Keratinocyte (primary cell): ENCODE measurements at regions not wholly inside any gene's neighbourhood (a gene's known extent, or its start where the extent isn't known, plus 50 kb on each side); places are given as distances from the start of the nearest gene placed in this dataset.

Experiments
- DNase-seq: peaks from one replicate; pipeline ENCODE4 v3.0.0-alpha.2; 2011; ENCODE audit warnings: low read depth, missing footprints, low spot score
- FAIRE-seq: peaks from 2 replicates; lab custom pipeline; 2011; peaks lifted over from hg19 to GRCh38; lab: Jason Lieb, UNC
- H2AFZ ChIP-seq: 2 replicates; pipeline ENCODE4 v1.6.0; 2012; ENCODE audit warnings: low read length, control low read depth, inconsistent platforms; ENCODE audit not compliant: control insufficient read depth
- H3K27ac ChIP-seq: 2 replicates; pipeline ENCODE4 v1.5.1; 2011; ENCODE audit warnings: low read length; ENCODE audit not compliant: control insufficient read depth, insufficient read depth
- H3K27me3 ChIP-seq: 3 replicates; pipeline ENCODE4 v1.6.0; 2011; ENCODE audit warnings: low read length; ENCODE audit not compliant: control insufficient read depth, insufficient read depth; ENCODE audit errors: extremely low read depth
- H3K36me3 ChIP-seq, 2 experiments: 2 replicates in 1 of 2; 3 replicates in 1 of 2; pipeline ENCODE4 v1.5.1; 2011; ENCODE audit warnings: low read length in 2 of 2, mild to moderate bottlenecking in 1 of 2; ENCODE audit not compliant: control insufficient read depth in 2 of 2, insufficient read depth in 2 of 2; ENCODE audit errors: extremely low read depth in 1 of 2
- H3K4me1 ChIP-seq: 3 replicates; pipeline ENCODE4 v1.5.1; 2011; ENCODE audit warnings: low read length; ENCODE audit not compliant: control insufficient read depth, insufficient read depth; ENCODE audit errors: extremely low read depth
- H3K4me2 ChIP-seq: 3 replicates; pipeline ENCODE4 v1.6.0; 2011; ENCODE audit warnings: low read depth, low read length; ENCODE audit not compliant: control insufficient read depth, insufficient read depth; ENCODE audit errors: extremely low read depth
- H3K4me3 ChIP-seq, 3 experiments: fragments of 200-600 bp in 1 of 3; sonication (generic) in 1 of 3; 2 replicates in 2 of 3; 3 replicates in 1 of 3; pipeline ENCODE4 v1.5.1; 2011 to 2016; ENCODE audit warnings: low read length in 3 of 3, mild to moderate bottlenecking in 3 of 3, control low read depth in 2 of 3, inconsistent platforms in 1 of 3, low read depth in 1 of 3, mixed read lengths in 1 of 3, mixed run types in 1 of 3, moderate library complexity in 1 of 3; ENCODE audit not compliant: control insufficient read depth in 2 of 3, insufficient read depth in 2 of 3; ENCODE audit errors: extremely low read depth in 1 of 3
- H3K79me2 ChIP-seq: 2 replicates; pipeline ENCODE4 v1.6.0; 2012; ENCODE audit warnings: low read length; ENCODE audit not compliant: control insufficient read depth, insufficient read depth
- H3K9ac ChIP-seq: 3 replicates; pipeline ENCODE4 v1.6.0; 2011; ENCODE audit warnings: low read length; ENCODE audit not compliant: control insufficient read depth, insufficient read depth; ENCODE audit errors: extremely low read depth
- H3K9me1 ChIP-seq: 3 replicates; pipeline ENCODE4 v1.6.0; 2011; ENCODE audit warnings: low read length; ENCODE audit not compliant: control insufficient read depth, insufficient read depth; ENCODE audit errors: extremely low read depth
- H3K9me3 ChIP-seq: 2 replicates; pipeline ENCODE4 v1.5.1; 2012; ENCODE audit warnings: low read depth, low read length; ENCODE audit not compliant: control insufficient read depth
- H4K20me1 ChIP-seq: 3 replicates; pipeline ENCODE4 v1.6.0; 2011; ENCODE audit warnings: low read length; ENCODE audit not compliant: control insufficient read depth, insufficient read depth; ENCODE audit errors: extremely low read depth
- CTCF ChIP-seq, 3 experiments: IDR thresholded peaks in 1 of 3; conservative IDR thresholded peaks in 1 of 3; optimal IDR thresholded peaks in 1 of 3; 2 replicates in 2 of 3; 3 replicates in 1 of 3; pipeline versions ENCODE3 to v1.5.1; 2011; ENCODE audit warnings: low read length in 3 of 3, mild to moderate bottlenecking in 3 of 3, moderate library complexity in 2 of 3, control low read depth in 1 of 3, inconsistent platforms in 1 of 3; ENCODE audit not compliant: insufficient read depth in 2 of 3; ENCODE audit errors: extremely low read depth in 1 of 3
- EZH2 ChIP-seq: IDR thresholded peaks from one replicate; pipeline ENCODE4 v1.6.1; 2012; ENCODE audit warnings: inconsistent platforms, mild to moderate bottlenecking, low read length, moderate library complexity
- dilution Hi-C: fragments of 300-500 bp; cut with MboI; formaldehyde crosslinking; loops from one replicate; pipeline ENCODE4 v1.7.0; 2020; ENCODE audit warnings: low sequenced_read_pairs; ENCODE audit not compliant: extremely low pct_ligation_motif_present

DNA sequence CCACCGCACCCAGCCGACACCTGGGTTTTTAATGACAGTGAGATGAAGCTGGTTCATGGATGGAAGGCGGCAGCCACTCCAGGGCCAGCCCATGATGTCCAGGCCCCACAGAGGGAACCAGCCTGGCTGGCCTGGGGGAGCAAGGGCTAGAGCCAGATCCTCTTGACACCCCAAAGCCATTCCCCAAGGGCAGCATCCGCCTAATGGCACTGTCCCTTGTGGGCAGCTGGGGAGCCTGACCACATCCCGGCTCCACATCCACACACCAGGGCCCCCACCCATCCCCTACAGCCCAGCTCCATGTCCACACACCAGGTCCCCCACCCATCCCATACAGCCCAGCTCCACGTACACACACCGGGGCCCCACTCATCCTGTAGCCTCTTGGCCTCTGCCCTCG lies 53.3 kb upstream of the ACSF3 start:
- Histone ChIP-seq H4K20me1 (no peaks in the 10 kb centered on the region), H3K4me2 (no peak overlapping the region), H3K27me3 (peaks cover 29% of the 10 kb centered on the region), H3K4me3 (no peak overlapping the region), H3K27ac (no peak overlapping the region), H3K79me2 (no peaks in the 10 kb centered on the region), H3K36me3 (no peaks in the 10 kb centered on the region), H3K9ac (no peak overlapping the region), H2AFZ (no peak overlapping the region), H3K4me1 (no peaks in the 10 kb centered on the region), H3K9me3 (no peaks in the 10 kb centered on the region), H3K9me1 (no peaks in the 10 kb centered on the region)
- dilution Hi-C loops = no loop called here
- FAIRE-seq (no peak), DNase-seq (no peak)
- TF ChIP-seq EZH2 (no peak), CTCF (optimal IDR thresholded peaks at IDR 0.05 in 1 of 3, IDR thresholded peaks at IDR 0.05 in 1 of 3, conservative IDR thresholded peaks at IDR 0.05 in 1 of 3; ENCODE audit: extremely low read depth in 1 of 3, insufficient read depth in 2 of 3, low read length in 3 of 3) (no peak)

DNA sequence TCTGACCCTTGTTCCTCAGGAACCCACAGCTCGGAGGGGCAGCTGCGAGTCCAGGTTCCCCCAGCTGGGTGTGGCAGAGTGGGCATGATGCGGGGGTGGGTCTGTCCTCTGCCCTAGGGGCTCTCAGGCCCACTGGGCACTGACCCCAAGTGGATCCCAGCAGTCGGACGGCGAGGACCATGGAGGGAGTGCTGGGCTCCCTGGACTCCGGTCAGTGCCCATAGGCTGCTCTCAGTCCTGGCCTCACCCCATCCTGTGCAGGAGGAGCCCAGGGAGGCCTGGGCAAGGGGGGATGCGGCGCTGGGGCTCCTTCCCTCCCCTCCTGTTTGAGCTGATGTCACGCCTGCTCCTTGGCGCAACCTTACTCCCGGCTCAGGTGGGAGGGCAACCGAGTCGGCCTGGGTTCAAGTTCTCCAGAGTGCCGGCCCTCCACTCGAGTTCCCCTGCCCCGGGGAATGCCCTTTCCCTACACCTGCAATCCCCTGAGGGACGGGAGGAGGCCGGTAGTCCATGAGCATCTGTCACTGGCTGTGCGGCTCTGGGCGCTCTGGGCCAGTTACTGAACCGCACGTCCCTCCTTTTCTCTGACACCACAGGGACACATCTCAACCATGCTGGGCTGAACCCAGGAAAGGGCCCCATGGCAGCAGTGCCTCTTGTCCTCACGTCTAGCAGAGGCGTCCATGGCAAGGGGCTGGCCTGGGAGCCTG lies 52.6 kb upstream of the ACSF3 start:
- no peak for DNase-seq
- Histone ChIP-seq H3K27me3 (peaks cover 23% of the 10 kb centered on the region), H3K9ac (no peak overlapping the region), H3K27ac (no peak overlapping the region), H3K4me3 (no peak overlapping the region), H3K36me3 (no peaks in the 10 kb centered on the region), H3K4me2 (no peak overlapping the region), H3K79me2 (no peaks in the 10 kb centered on the region), H2AFZ (no peak overlapping the region), H3K4me1 (no peaks in the 10 kb centered on the region), H4K20me1 (no peaks in the 10 kb centered on the region), H3K9me1 (no peaks in the 10 kb centered on the region), H3K9me3 (no peaks in the 10 kb centered on the region)
- dilution Hi-C loops = no loop called here
- FAIRE-seq = no peak
- TF ChIP-seq EZH2 = no peak
- TF ChIP-seq CTCF (optimal IDR thresholded peaks at IDR 0.05 in 1 of 3, IDR thresholded peaks at IDR 0.05 in 1 of 3, conservative IDR thresholded peaks at IDR 0.05 in 1 of 3; ENCODE audit: extremely low read depth in 1 of 3, insufficient read depth in 2 of 3, low read length in 3 of 3) = no peak
